Loucy (cell line): ENCODE measurements at regions not wholly inside any gene's neighbourhood (a gene's known extent, or its start where the extent isn't known, plus 50 kb on each side); places are given as distances from the start of the nearest gene placed in this dataset.

Source experiments
- EZH2phosphoT487 ChIP-seq: fragments of 200-600 bp; IDR thresholded peaks from 2 replicates; pipeline ENCODE4 v1.6.1; 2018; ENCODE audit warnings: antibody characterized with exemption, mild to moderate bottlenecking, moderate library complexity, borderline replicate concordance
- TF ChIP-seq, protein P1 (sequence below): fragments of 200-600 bp; sonication (generic); conservative IDR thresholded peaks from 2 replicates; pipeline ENCODE4 v1.5.1; 2014; ENCODE audit warnings: mild to moderate bottlenecking, antibody characterized with exemption, low read length

DNA sequence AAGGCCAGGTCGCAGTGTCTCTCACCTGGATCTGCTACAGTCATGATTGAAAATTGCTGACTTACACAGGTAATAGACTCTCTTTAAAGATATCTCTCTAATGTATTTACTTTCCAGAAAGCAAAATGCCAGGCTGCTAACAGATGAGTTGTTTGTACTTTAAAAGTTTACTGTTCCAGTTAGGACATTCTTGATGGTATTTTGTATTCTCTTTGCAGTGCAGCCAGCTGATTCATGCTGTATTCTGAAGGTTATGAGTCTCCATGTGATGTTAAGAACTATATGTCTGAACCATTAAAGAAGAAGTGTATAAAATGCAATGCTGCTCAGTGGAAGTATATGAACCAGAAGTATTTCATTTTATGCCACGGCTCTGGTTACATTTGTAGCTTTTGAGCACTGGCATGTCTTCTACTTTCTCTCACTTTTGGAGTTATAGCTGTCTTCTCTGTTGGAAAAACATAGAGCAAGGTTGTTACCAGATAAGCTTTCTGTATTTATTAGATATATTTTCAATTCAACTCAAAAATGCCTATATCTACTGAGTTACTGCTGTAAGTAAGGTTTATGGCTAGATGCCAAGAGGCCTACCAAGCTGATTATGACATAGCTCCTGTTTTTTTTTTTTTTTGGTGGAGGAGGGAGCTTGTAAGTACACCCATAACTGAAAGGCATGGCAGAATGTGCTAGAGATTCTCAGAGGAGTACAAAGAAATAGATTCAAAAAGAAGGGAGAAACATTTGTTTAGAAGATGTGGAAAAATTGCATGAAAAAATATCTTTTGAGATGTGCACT lies 130.5 kb upstream of the MAN1A1 start:
- TF ChIP-seq, protein P1, sequence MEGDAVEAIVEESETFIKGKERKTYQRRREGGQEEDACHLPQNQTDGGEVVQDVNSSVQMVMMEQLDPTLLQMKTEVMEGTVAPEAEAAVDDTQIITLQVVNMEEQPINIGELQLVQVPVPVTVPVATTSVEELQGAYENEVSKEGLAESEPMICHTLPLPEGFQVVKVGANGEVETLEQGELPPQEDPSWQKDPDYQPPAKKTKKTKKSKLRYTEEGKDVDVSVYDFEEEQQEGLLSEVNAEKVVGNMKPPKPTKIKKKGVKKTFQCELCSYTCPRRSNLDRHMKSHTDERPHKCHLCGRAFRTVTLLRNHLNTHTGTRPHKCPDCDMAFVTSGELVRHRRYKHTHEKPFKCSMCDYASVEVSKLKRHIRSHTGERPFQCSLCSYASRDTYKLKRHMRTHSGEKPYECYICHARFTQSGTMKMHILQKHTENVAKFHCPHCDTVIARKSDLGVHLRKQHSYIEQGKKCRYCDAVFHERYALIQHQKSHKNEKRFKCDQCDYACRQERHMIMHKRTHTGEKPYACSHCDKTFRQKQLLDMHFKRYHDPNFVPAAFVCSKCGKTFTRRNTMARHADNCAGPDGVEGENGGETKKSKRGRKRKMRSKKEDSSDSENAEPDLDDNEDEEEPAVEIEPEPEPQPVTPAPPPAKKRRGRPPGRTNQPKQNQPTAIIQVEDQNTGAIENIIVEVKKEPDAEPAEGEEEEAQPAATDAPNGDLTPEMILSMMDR, result no peak
- TF ChIP-seq EZH2phosphoT487, result no peak
